H9 (cell line): ENCODE measurements at regions not wholly inside any gene's neighbourhood (a gene's known extent, or its start where the extent isn't known, plus 50 kb on each side); places are given as distances from the start of the nearest gene placed in this dataset.

Experiments
- DNase-seq: peaks from one replicate; pipeline ENCODE4 v3.0.0-alpha.2; 2017
- H2AFZ ChIP-seq: one replicate; pipeline ENCODE4 v1.6.1; 2013; ENCODE audit warnings: mild to moderate bottlenecking, low read length, control low read depth, moderate library complexity
- H2AK5ac ChIP-seq: 2 replicates; pipeline ENCODE4 v1.6.1; 2013; ENCODE audit warnings: low read length, control low read depth, mixed read lengths; ENCODE audit not compliant: insufficient read length
- H2BK120ac ChIP-seq: one replicate; pipeline ENCODE4 v1.6.1; 2013; ENCODE audit warnings: low read depth, mild to moderate bottlenecking, low read length, control low read depth, inconsistent platforms; ENCODE audit not compliant: poor library complexity, severe bottlenecking
- H2BK12ac ChIP-seq: 2 replicates; pipeline ENCODE4 v1.6.1; 2013; ENCODE audit warnings: low read length, control low read depth, mixed read lengths, low read depth; ENCODE audit not compliant: insufficient read length
- H2BK15ac ChIP-seq: 2 replicates; pipeline ENCODE4 v1.6.1; 2013; ENCODE audit warnings: low read depth, low read length, control low read depth
- H2BK20ac ChIP-seq: one replicate; pipeline ENCODE4 v1.6.1; 2013; ENCODE audit warnings: low read depth, mild to moderate bottlenecking, low read length, control low read depth, inconsistent platforms; ENCODE audit not compliant: poor library complexity, severe bottlenecking
- H2BK5ac ChIP-seq: 2 replicates; pipeline ENCODE4 v1.6.1; 2013; ENCODE audit warnings: low read length, control low read depth, mixed read lengths; ENCODE audit not compliant: insufficient read length
- H3K14ac ChIP-seq: 2 replicates; pipeline ENCODE4 v1.6.1; 2013; ENCODE audit warnings: low read length, control low read depth; ENCODE audit not compliant: insufficient read depth
- H3K18ac ChIP-seq: 2 replicates; pipeline ENCODE4 v1.6.1; 2013; ENCODE audit warnings: low read depth, mild to moderate bottlenecking, mixed read lengths, low read length, control low read depth; ENCODE audit not compliant: insufficient read length
- H3K23ac ChIP-seq: 2 replicates; pipeline ENCODE4 v1.6.1; 2013; ENCODE audit warnings: low read length, control low read depth, mixed read lengths, low read depth; ENCODE audit not compliant: insufficient read length
- H3K23me2 ChIP-seq: 2 replicates; pipeline ENCODE4 v1.6.1; 2013; ENCODE audit warnings: low read depth, mild to moderate bottlenecking, mixed read lengths, low read length, control low read depth; ENCODE audit not compliant: insufficient read length, poor library complexity, severe bottlenecking
- H3K27ac ChIP-seq: 2 replicates; pipeline ENCODE4 v1.5.1; 2013; ENCODE audit warnings: low read length, control low read depth, mixed read lengths, low read depth; ENCODE audit not compliant: insufficient read length
- H3K27me3 ChIP-seq: 2 replicates; pipeline ENCODE4 v1.6.1; 2013; ENCODE audit warnings: low read length, control low read depth, inconsistent platforms; ENCODE audit not compliant: insufficient read depth
- H3K4ac ChIP-seq: 2 replicates; pipeline ENCODE4 v1.6.1; 2013; ENCODE audit warnings: low read depth, mild to moderate bottlenecking, control low read depth, inconsistent platforms, low read length, moderate library complexity
- H3K4me1 ChIP-seq: 2 replicates; pipeline ENCODE4 v1.6.1; 2013; ENCODE audit warnings: low read length, control low read depth, inconsistent platforms; ENCODE audit not compliant: insufficient read depth
- H3K4me2 ChIP-seq: 2 replicates; pipeline ENCODE4 v1.6.1; 2013; ENCODE audit warnings: low read length, control low read depth, mixed read lengths; ENCODE audit not compliant: insufficient read length, insufficient read depth
- H3K56ac ChIP-seq: 2 replicates; pipeline ENCODE4 v1.6.1; 2013; ENCODE audit warnings: low read depth, mild to moderate bottlenecking, mixed read lengths, low read length, control low read depth; ENCODE audit not compliant: insufficient read length
- H3K79me1 ChIP-seq: 2 replicates; pipeline ENCODE4 v1.6.1; 2013; ENCODE audit warnings: low read depth, mild to moderate bottlenecking, moderate library complexity, low read length, control low read depth, inconsistent platforms; ENCODE audit not compliant: insufficient read depth, poor library complexity, severe bottlenecking
- H3K79me2 ChIP-seq: 2 replicates; pipeline ENCODE4 v1.6.1; 2013; ENCODE audit warnings: low read length, control low read depth, inconsistent platforms; ENCODE audit not compliant: insufficient read depth
- H3K9ac ChIP-seq: 2 replicates; pipeline ENCODE4 v1.6.1; 2013; ENCODE audit warnings: low read length, control low read depth, mixed read lengths; ENCODE audit not compliant: insufficient read length; ENCODE audit errors: extremely low read depth
- H3K9me3 ChIP-seq: one replicate; pipeline ENCODE4 v1.6.1; 2013; ENCODE audit warnings: low read depth, low read length, inconsistent platforms; ENCODE audit not compliant: control insufficient read depth
- H3T11ph ChIP-seq: one replicate; pipeline ENCODE4 v1.6.1; 2013; ENCODE audit warnings: mild to moderate bottlenecking, low read length, control low read depth, inconsistent platforms
- H4K20me1 ChIP-seq: one replicate; pipeline ENCODE4 v1.6.1; 2013; ENCODE audit not compliant: control insufficient read depth, insufficient read length, insufficient read depth
- H4K5ac ChIP-seq: 2 replicates; pipeline ENCODE4 v1.6.1; 2013; ENCODE audit warnings: low read depth, mild to moderate bottlenecking, mixed read lengths, low read length, control low read depth; ENCODE audit not compliant: insufficient read length
- H4K8ac ChIP-seq: replicated peaks from 2 replicates; pipeline ENCODE4 v1.6.1; 2013; ENCODE audit warnings: low read length, control low read depth, mixed read lengths, low read depth; ENCODE audit not compliant: insufficient read length
- H4K91ac ChIP-seq: 2 replicates; pipeline ENCODE4 v1.6.1; 2013; ENCODE audit warnings: low read depth, mild to moderate bottlenecking, moderate library complexity, mixed read lengths, low read length, control low read depth; ENCODE audit not compliant: insufficient read length
- H3K27ac Mint-ChIP-seq, 3 experiments: 2 replicates in 2 of 3; 3 replicates in 1 of 3; pipeline ENCODE4 v1.8.0; 2020 to 2021; ENCODE audit warnings: mixed read lengths in 3 of 3, mild to moderate bottlenecking in 1 of 3, moderate library complexity in 1 of 3
- H3K27me3 Mint-ChIP-seq: 2 replicates; pipeline ENCODE4 v1.8.0; 2021; ENCODE audit warnings: low read depth, mild to moderate bottlenecking, moderate library complexity, mixed read lengths
- H3K36me3 Mint-ChIP-seq, 3 experiments: 2 replicates in 2 of 3; 3 replicates in 1 of 3; pipeline ENCODE4 v1.8.0; 2020 to 2021; ENCODE audit warnings: low read depth in 3 of 3, mixed read lengths in 3 of 3; ENCODE audit not compliant: insufficient read depth in 1 of 3
- H3K4me1 Mint-ChIP-seq, 2 experiments: 2 replicates each; pipeline ENCODE4 v1.8.0; 2020; ENCODE audit warnings: mixed read lengths in 2 of 2
- H3K4me3 Mint-ChIP-seq, 2 experiments: 2 replicates in 1 of 2; 3 replicates in 1 of 2; pipeline ENCODE4 v1.8.0; 2020 to 2021; ENCODE audit warnings: mild to moderate bottlenecking in 2 of 2, mixed read lengths in 2 of 2, moderate library complexity in 1 of 2
- H3K9me3 Mint-ChIP-seq, 2 experiments: 2 replicates in 1 of 2; 3 replicates in 1 of 2; pipeline ENCODE4 v1.8.0; 2020; ENCODE audit warnings: mild to moderate bottlenecking in 2 of 2, mixed read lengths in 2 of 2, moderate library complexity in 1 of 2
- CTCF ChIP-seq: fragments of 200-600 bp; sonication (generic); conservative IDR thresholded peaks from 3 replicates; pipeline ENCODE4 v1.8.0; 2021; ENCODE audit warnings: antibody characterized with exemption, mild to moderate bottlenecking
- WGBS: extraction: QIAGEN DNeasy Blood & Tissue Kit; methylation state at CpG from one replicate; pipeline ENCODE4 v1.1.7; 2013; ENCODE audit warnings: missing lambda C conversion rate, low lambda C conversion rate, mixed read lengths; ENCODE audit not compliant: insufficient read length; ENCODE audit errors: extremely low coverage; 5-methylcytosine and 5-hydroxymethylcytosine counted together

GRCh38 chr13:104733427-104733826 lies 1667.2 kb upstream of the SLC10A2 start:
- Histone ChIP-seq H4K20me1 (no peaks in the 10 kb centered on the region), H3T11ph (no peak overlapping the region), H3K79me1 (no peaks in the 10 kb centered on the region), H3K14ac (no peak overlapping the region), H3K4me1 (no peaks in the 10 kb centered on the region), H2BK15ac (no peak overlapping the region), H2AFZ (no peak overlapping the region), H3K79me2 (no peaks in the 10 kb centered on the region), H3K9ac (no peak overlapping the region), H4K91ac (no peak overlapping the region), H3K4ac (no peak overlapping the region), H2BK12ac (no peak overlapping the region), H3K27me3 (no peaks in the 10 kb centered on the region), H4K5ac (no peak overlapping the region), H3K56ac (no peak overlapping the region), H2BK5ac (no peak overlapping the region), H4K8ac (no peak overlapping the region), H2BK20ac (no peak overlapping the region), H3K23me2 (no peaks in the 10 kb centered on the region), H2AK5ac (no peak overlapping the region), H2BK120ac (no peak overlapping the region), H3K23ac (no peak overlapping the region), H3K27ac (no peak overlapping the region), H3K18ac (no peak overlapping the region), H3K9me3 (no peaks in the 10 kb centered on the region), H3K4me2 (no peak overlapping the region)
- no peak for DNase-seq
- WGBS, result no CpG with 5 or more reads among the region's 1 CpG
- Mint-ChIP-seq H3K27me3 (no peaks in the 10 kb centered on the region), H3K4me3 (no peak overlapping the region), H3K4me1 (no peaks in the 10 kb centered on the region), H3K27ac (no peak overlapping the region), H3K9me3 (no peaks in the 10 kb centered on the region), H3K36me3 (no peaks in the 10 kb centered on the region)
- TF ChIP-seq CTCF, result no peak
